Stimulated activated naive CD8-positive, alpha-beta T cell treated with anti-CD3 and anti-CD28 coated beads, Interleukin-15, amount 100 ng/mL, for 72 hours (primary cell): ENCODE measurements at regions not wholly inside any gene's neighbourhood (a gene's known extent, or its start where the extent isn't known, plus 50 kb on each side); places are given as distances from the start of the nearest gene placed in this dataset.

ENCODE experiments used
- ATAC-seq: fragments of 150-1000 bp; cut with Tn5 transposase; 2 replicates; pipeline ENCODE4 v1.10.0; 2021; ENCODE audit warnings: mild to moderate bottlenecking, moderate library complexity
- DNase-seq, 2 donors: peaks; one replicate each; pipeline ENCODE4 v3.0.0; 2021 to 2022
- H3K27ac Mint-ChIP-seq, 2 donors: one replicate each; pipeline ENCODE4 v1.8.0; 2022; ENCODE audit warnings: mild to moderate bottlenecking in 2 of 2, mixed read lengths in 2 of 2, moderate library complexity in 2 of 2
- H3K27me3 Mint-ChIP-seq: one replicate; pipeline ENCODE4 v1.8.0; 2022; ENCODE audit warnings: mixed read lengths
- H3K4me1 Mint-ChIP-seq: one replicate; pipeline ENCODE4 v1.8.0; 2022; ENCODE audit warnings: mild to moderate bottlenecking, mixed read lengths
- H3K4me3 Mint-ChIP-seq, 2 donors: one replicate each; pipeline ENCODE4 v1.8.0; 2022; ENCODE audit warnings: mild to moderate bottlenecking in 2 of 2, mixed read lengths in 2 of 2, moderate library complexity in 1 of 2
- H3K9me3 Mint-ChIP-seq, 2 donors: one replicate each; pipeline ENCODE4 v1.8.0; 2022; ENCODE audit warnings: mixed read lengths in 2 of 2

GRCh38 chr10:128451879-128452278, 325.7 kb upstream of the MKI67 start:
- H3K27me3 Mint-ChIP-seq, result no peaks in the 10 kb centered on the region
- ATAC-seq (no peak), DNase-seq (no peak)
- H3K27ac Mint-ChIP-seq, result no peak overlapping the region
- no peak overlapping the region for H3K4me3 Mint-ChIP-seq
- H3K4me1 Mint-ChIP-seq, result no peaks in the 10 kb centered on the region
- no peaks in the 10 kb centered on the region for H3K9me3 Mint-ChIP-seq

GRCh38 chr10:128456271-128456670, 330.0 kb upstream of the MKI67 start:
- no peaks in the 10 kb centered on the region for H3K4me1 Mint-ChIP-seq

GRCh38 chr10:128457136-128457535, 330.9 kb upstream of the MKI67 start:
- Mint-ChIP-seq H3K4me1 (no peaks in the 10 kb centered on the region), H3K4me3 (no peak overlapping the region), H3K27me3 (peaks cover 18% of the 10 kb centered on the region), H3K9me3 (no peaks in the 10 kb centered on the region), H3K27ac (no peak overlapping the region)
- ATAC-seq (no peak), DNase-seq (no peak)

More at GRCh38 chr10:128456271-128456670, 330.0 kb upstream of the MKI67 start:
- H3K4me3 Mint-ChIP-seq, result no peak overlapping the region
- no peak overlapping the region for H3K27ac Mint-ChIP-seq
- peaks cover 10% of the 10 kb centered on the region for H3K27me3 Mint-ChIP-seq
- ATAC-seq (no peak), DNase-seq (no peak)
- H3K9me3 Mint-ChIP-seq, result no peaks in the 10 kb centered on the region

GRCh38 chr10:128461991-128462390, 335.8 kb upstream of the MKI67 start:
- H3K4me3 Mint-ChIP-seq, result no peak overlapping the region
- H3K4me1 Mint-ChIP-seq, result no peaks in the 10 kb centered on the region
- no peaks in the 10 kb centered on the region for H3K9me3 Mint-ChIP-seq
- peaks cover 18% of the 10 kb centered on the region for H3K27me3 Mint-ChIP-seq
- DNase-seq, result no peak
- H3K27ac Mint-ChIP-seq, result no peak overlapping the region
- no peak for ATAC-seq

- Mint-ChIP-seq H3K27ac (no peak overlapping the region), H3K4me1 (no peaks in the 10 kb centered on the region), H3K4me3 (no peak overlapping the region), H3K27me3 (peaks cover 13% of the 10 kb centered on the region), H3K9me3 (no peaks in the 10 kb centered on the region)
- ATAC-seq (no peak), DNase-seq (no peak)
Measured at GRCh38 chr10:128462844-128463243, 336.6 kb upstream of the MKI67 start.

- Mint-ChIP-seq H3K9me3 (no peaks in the 10 kb centered on the region), H3K4me3 (no peak overlapping the region), H3K27ac (no peak overlapping the region), H3K4me1 (no peaks in the 10 kb centered on the region), H3K27me3 (peaks cover 8% of the 10 kb centered on the region)
- ATAC-seq (peak; percentile 76), DNase-seq (peak in 1 of 2 donors; percentile 28)
Measured at GRCh38 chr10:128463991-128464760, 338.0 kb upstream of the MKI67 start.

- H3K4me3 Mint-ChIP-seq, result no peak overlapping the region
Measured at GRCh38 chr10:128465697-128466096, 339.5 kb upstream of the MKI67 start.

GRCh38 chr10:128466831-128467371, 340.7 kb upstream of the MKI67 start:
- Mint-ChIP-seq H3K4me1 (no peaks in the 10 kb centered on the region), H3K27ac (no peak overlapping the region), H3K4me3 (no peak overlapping the region), H3K9me3 (no peaks in the 10 kb centered on the region), H3K27me3 (peaks cover 1% of the 10 kb centered on the region)
- ATAC-seq (peak; percentile 5), DNase-seq (no peak)

More at GRCh38 chr10:128465697-128466096, 339.5 kb upstream of the MKI67 start:
- Mint-ChIP-seq H3K27me3 (peaks cover 8% of the 10 kb centered on the region), H3K27ac (no peak overlapping the region), H3K9me3 (no peaks in the 10 kb centered on the region), H3K4me1 (no peaks in the 10 kb centered on the region)
- DNase-seq (no peak), ATAC-seq (no peak)

- Mint-ChIP-seq H3K4me1 (no peaks in the 10 kb centered on the region), H3K4me3 (no peak overlapping the region), H3K27ac (no peak overlapping the region), H3K9me3 (no peaks in the 10 kb centered on the region), H3K27me3 (no peaks in the 10 kb centered on the region)
- ATAC-seq, result no peak
- DNase-seq, result no peak
Measured at GRCh38 chr10:128468462-128468861, 342.2 kb upstream of the MKI67 start.

GRCh38 chr10:128469515-128469914, 343.3 kb upstream of the MKI67 start:
- H3K9me3 Mint-ChIP-seq, result no peaks in the 10 kb centered on the region
- H3K4me1 Mint-ChIP-seq, result no peaks in the 10 kb centered on the region
- H3K4me3 Mint-ChIP-seq, result no peak overlapping the region
- ATAC-seq (no peak), DNase-seq (no peak)
- no peak overlapping the region for H3K27ac Mint-ChIP-seq
- H3K27me3 Mint-ChIP-seq, result no peaks in the 10 kb centered on the region

GRCh38 chr10:128470321-128470965, 344.2 kb upstream of the MKI67 start:
- Mint-ChIP-seq H3K27me3 (no peaks in the 10 kb centered on the region), H3K4me3 (no peak overlapping the region), H3K9me3 (no peaks in the 10 kb centered on the region), H3K27ac (no peak overlapping the region), H3K4me1 (no peaks in the 10 kb centered on the region)
- no peak for ATAC-seq
- no peak for DNase-seq

- ATAC-seq (no peak), DNase-seq (no peak)
- Mint-ChIP-seq H3K4me3 (no peak overlapping the region), H3K27ac (no peak overlapping the region), H3K27me3 (no peaks in the 10 kb centered on the region), H3K9me3 (no peaks in the 10 kb centered on the region), H3K4me1 (no peaks in the 10 kb centered on the region)
Measured at GRCh38 chr10:128471151-128471550, 344.9 kb upstream of the MKI67 start.

- no peaks in the 10 kb centered on the region for H3K27me3 Mint-ChIP-seq
- H3K27ac Mint-ChIP-seq, result no peak overlapping the region
- DNase-seq (no peak), ATAC-seq (no peak)
- no peaks in the 10 kb centered on the region for H3K4me1 Mint-ChIP-seq
- H3K9me3 Mint-ChIP-seq, result no peaks in the 10 kb centered on the region
- no peak overlapping the region for H3K4me3 Mint-ChIP-seq
Measured at GRCh38 chr10:128472196-128472595, 346.0 kb upstream of the MKI67 start.

GRCh38 chr10:128473396-128473795, 347.2 kb upstream of the MKI67 start:
- Mint-ChIP-seq H3K27ac (no peak overlapping the region), H3K4me3 (no peak overlapping the region), H3K27me3 (no peaks in the 10 kb centered on the region), H3K9me3 (no peaks in the 10 kb centered on the region), H3K4me1 (no peaks in the 10 kb centered on the region)
- ATAC-seq (no peak), DNase-seq (no peak)

GRCh38 chr10:128473911-128474310, 347.7 kb upstream of the MKI67 start:
- DNase-seq (no peak), ATAC-seq (no peak)
- Mint-ChIP-seq H3K9me3 (no peaks in the 10 kb centered on the region), H3K4me1 (no peaks in the 10 kb centered on the region), H3K27me3 (no peaks in the 10 kb centered on the region), H3K4me3 (no peak overlapping the region), H3K27ac (no peak overlapping the region)

GRCh38 chr10:128474571-128474970, 348.3 kb upstream of the MKI67 start:
- DNase-seq, result no peak
- H3K27ac Mint-ChIP-seq, result no peak overlapping the region
- no peaks in the 10 kb centered on the region for H3K9me3 Mint-ChIP-seq
- no peak for ATAC-seq
- no peaks in the 10 kb centered on the region for H3K4me1 Mint-ChIP-seq
- no peak overlapping the region for H3K4me3 Mint-ChIP-seq
- H3K27me3 Mint-ChIP-seq, result no peaks in the 10 kb centered on the region
